ENCODE measurements at regions not wholly inside any gene's neighbourhood (a gene's known extent, or its start where the extent isn't known, plus 50 kb on each side); places are given as distances from the start of the nearest gene placed in this dataset.

- no peak for DNase-seq (ENCODE audit: low spot score)
Measured at GRCh38 chr10:130843051-130843653, 468.4 kb downstream of the TCERG1L start.

- no peak for DNase-seq (ENCODE audit: low spot score)
Measured at GRCh38 chr10:130844310-130844709, 467.2 kb downstream of the TCERG1L start.

- DNase-seq (ENCODE audit: low spot score): no peak
Measured at GRCh38 chr10:130847170-130847569, 464.4 kb downstream of the TCERG1L start.

- DNase-seq (ENCODE audit: low spot score): no peak
Measured at GRCh38 chr10:130848855-130849254, 462.7 kb downstream of the TCERG1L start.

- DNase-seq (ENCODE audit: low spot score): no peak
Measured at GRCh38 chr10:130854151-130854550, 457.4 kb downstream of the TCERG1L start.

- no peak for DNase-seq (ENCODE audit: low spot score)
Measured at GRCh38 chr10:130857631-130858295, 453.8 kb downstream of the TCERG1L start.

- DNase-seq (ENCODE audit: low spot score): no peak
Measured at GRCh38 chr10:130858626-130859025, 452.9 kb downstream of the TCERG1L start.

- DNase-seq (ENCODE audit: low spot score): no peak
Measured at GRCh38 chr10:130859427-130859826, 452.1 kb downstream of the TCERG1L start.

GRCh38 chr10:130862122-130862521 lies 449.4 kb downstream of the TCERG1L start:
- DNase-seq (ENCODE audit: low spot score): no peak

GRCh38 chr10:130862626-130863025 lies 448.9 kb downstream of the TCERG1L start:
- DNase-seq (ENCODE audit: low spot score): no peak

GRCh38 chr10:130863044-130863443 lies 448.5 kb downstream of the TCERG1L start:
- no peak for DNase-seq (ENCODE audit: low spot score)

GRCh38 chr10:130864961-130865818 lies 446.3 kb downstream of the TCERG1L start:
- peak; percentile 62 for DNase-seq (ENCODE audit: low spot score)

GRCh38 chr10:130866857-130867256 lies 444.7 kb downstream of the TCERG1L start:
- no peak for DNase-seq (ENCODE audit: low spot score)

GRCh38 chr10:130867446-130868194 lies 443.9 kb downstream of the TCERG1L start:
- DNase-seq (ENCODE audit: low spot score): peak; percentile 67

GRCh38 chr10:130869179-130869841 lies 442.2 kb downstream of the TCERG1L start:
- peak; percentile 55 for DNase-seq (ENCODE audit: low spot score)

GRCh38 chr10:130871406-130871805 lies 440.1 kb downstream of the TCERG1L start:
- no peak for DNase-seq (ENCODE audit: low spot score)

- DNase-seq (ENCODE audit: low spot score): peak; percentile 18
Measured at GRCh38 chr10:130873636-130874035, 437.9 kb downstream of the TCERG1L start.

- peak; percentile 16 for DNase-seq (ENCODE audit: low spot score)
Measured at GRCh38 chr10:130875116-130875515, 436.4 kb downstream of the TCERG1L start.

- DNase-seq (ENCODE audit: low spot score): peak; percentile 41
Measured at GRCh38 chr10:130875897-130876472, 435.5 kb downstream of the TCERG1L start.

- DNase-seq (ENCODE audit: low spot score): peak; percentile 24
Measured at GRCh38 chr10:130877126-130877525, 434.4 kb downstream of the TCERG1L start.

Data from mesenteric fat pad (tissue), 1 donor.